NB4 (cell line): ENCODE measurements at regions not wholly inside any gene's neighbourhood (a gene's known extent, or its start where the extent isn't known, plus 50 kb on each side); places are given as distances from the start of the nearest gene placed in this dataset.

Source experiments
- DNase-seq: peaks from one replicate; pipeline ENCODE4 v3.0.0; 2010; ENCODE audit warnings: low read depth
- H3K4me3 ChIP-seq: one replicate; pipeline ENCODE4 v1.5.1; 2011; ENCODE audit warnings: mild to moderate bottlenecking, low read depth, low read length, moderate library complexity
- MYC ChIP-seq: IDR thresholded peaks from 2 replicates; pipeline ENCODE4 v1.6.1; 2011; ENCODE audit warnings: low read depth, low read length
- POLR2A ChIP-seq: IDR thresholded peaks from 2 replicates; pipeline ENCODE4 v1.6.1; 2011; ENCODE audit warnings: mild to moderate bottlenecking; ENCODE audit not compliant: insufficient read length; ENCODE audit errors: extremely low read depth
- TF ChIP-seq, protein P1 (sequence below): IDR thresholded peaks from one replicate; pipeline ENCODE4 v1.5.1; 2012; ENCODE audit warnings: low read depth, low read length
- TF ChIP-seq, protein P2 (sequence below): IDR thresholded peaks from 2 replicates; pipeline ENCODE4 v1.6.1; 2011; ENCODE audit warnings: low read depth, low read length

DNA sequence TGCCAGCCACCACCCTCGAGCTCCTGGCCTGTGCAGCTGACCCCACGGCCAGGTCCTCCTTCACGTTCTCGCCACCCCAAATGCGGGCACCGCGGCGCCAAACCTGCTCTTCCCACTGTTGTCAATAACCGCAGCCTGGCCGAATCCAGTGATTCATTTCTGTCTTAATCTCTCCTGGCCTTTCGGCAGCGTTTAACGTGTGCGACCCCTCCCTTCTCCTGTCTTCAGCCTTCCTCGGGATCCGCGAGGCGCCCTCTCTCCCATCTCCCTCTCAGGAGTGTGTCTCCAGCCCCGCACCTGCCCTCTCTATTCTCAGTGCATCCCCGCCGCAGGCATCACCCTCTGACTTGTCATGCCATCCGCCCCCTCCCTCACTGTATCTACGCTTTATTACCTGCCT is 91.4 kb downstream of the THBS2 start:
- no peak overlapping the region for H3K4me3 ChIP-seq
- TF ChIP-seq, protein P1, sequence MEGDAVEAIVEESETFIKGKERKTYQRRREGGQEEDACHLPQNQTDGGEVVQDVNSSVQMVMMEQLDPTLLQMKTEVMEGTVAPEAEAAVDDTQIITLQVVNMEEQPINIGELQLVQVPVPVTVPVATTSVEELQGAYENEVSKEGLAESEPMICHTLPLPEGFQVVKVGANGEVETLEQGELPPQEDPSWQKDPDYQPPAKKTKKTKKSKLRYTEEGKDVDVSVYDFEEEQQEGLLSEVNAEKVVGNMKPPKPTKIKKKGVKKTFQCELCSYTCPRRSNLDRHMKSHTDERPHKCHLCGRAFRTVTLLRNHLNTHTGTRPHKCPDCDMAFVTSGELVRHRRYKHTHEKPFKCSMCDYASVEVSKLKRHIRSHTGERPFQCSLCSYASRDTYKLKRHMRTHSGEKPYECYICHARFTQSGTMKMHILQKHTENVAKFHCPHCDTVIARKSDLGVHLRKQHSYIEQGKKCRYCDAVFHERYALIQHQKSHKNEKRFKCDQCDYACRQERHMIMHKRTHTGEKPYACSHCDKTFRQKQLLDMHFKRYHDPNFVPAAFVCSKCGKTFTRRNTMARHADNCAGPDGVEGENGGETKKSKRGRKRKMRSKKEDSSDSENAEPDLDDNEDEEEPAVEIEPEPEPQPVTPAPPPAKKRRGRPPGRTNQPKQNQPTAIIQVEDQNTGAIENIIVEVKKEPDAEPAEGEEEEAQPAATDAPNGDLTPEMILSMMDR = no peak
- TF ChIP-seq, protein P2, sequence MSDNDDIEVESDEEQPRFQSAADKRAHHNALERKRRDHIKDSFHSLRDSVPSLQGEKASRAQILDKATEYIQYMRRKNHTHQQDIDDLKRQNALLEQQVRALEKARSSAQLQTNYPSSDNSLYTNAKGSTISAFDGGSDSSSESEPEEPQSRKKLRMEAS = no peak
- TF ChIP-seq MYC = no peak
- TF ChIP-seq POLR2A = no peak
- no peak for DNase-seq

DNA sequence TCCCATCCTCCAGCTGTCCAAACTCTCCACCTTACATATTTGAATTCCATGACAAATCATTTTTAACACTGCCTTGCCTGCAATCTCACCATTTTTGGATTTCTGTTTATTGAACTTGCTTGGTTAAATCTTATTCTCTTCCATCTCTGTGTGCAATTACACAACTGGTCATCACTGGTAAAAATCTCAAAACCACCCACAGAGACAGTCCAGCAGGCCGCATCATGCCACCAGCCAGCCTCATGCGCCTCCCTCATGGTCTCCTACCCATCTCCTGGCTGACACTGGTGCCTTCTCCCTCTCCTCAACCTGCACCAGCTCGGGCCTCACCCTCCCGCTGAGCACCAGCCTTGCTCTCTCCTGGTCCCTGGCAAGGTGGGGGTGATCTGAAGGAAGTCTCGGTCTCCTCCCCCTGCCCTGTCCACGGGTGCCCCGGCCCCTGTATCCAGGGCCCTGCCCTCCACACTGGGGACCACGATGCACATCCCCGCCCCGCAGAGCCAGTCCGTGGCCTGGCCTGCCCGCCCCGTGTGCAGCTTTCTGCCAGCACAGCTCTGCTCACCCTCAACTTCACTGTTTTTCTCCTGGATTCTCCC is 92.0 kb downstream of the THBS2 start:
- DNase-seq = no peak
- TF ChIP-seq MYC (no peak), POLR2A (no peak)
- TF ChIP-seq, protein P2 = no peak
- TF ChIP-seq, protein P1 = no peak
- H3K4me3 ChIP-seq = no peak overlapping the region

DNA sequence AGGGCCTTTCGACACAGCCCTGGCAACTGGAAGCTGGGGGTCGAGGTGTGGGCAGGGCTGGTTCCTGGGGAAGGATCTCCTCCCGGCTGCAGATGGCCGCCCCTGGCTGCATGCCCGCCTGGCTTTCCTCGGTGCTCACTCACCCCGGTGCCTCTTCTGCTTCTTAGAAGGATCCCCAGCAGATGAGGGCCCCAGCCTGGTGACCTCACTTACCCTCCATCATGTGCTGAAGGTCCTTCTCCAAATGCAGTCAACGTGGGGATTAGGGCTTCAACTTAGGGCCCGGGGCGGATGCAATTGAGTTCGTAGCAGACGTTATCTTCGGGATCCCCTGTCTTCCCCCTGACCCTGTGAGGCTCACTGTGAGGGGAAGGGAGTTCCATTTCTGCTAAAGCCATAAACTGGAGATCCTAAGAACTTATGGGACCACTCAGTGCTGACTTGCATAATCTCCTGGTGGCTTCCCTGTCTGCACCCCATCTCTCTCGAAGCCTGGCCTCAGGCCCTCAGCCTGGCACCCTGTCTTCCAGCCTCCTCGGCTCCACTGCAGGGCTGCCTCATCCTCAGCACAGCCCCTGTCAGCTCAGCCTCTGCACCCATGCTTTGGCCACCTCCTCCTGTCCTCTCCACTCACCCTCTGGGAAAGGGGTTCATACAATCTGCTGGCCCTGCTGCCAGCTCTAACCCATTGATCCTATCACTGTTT is 92.6 kb downstream of the THBS2 start:
- TF ChIP-seq, protein P1 = no peak
- no peak for TF ChIP-seq POLR2A
- TF ChIP-seq MYC = no peak
- TF ChIP-seq, protein P2 = no peak
- no peak overlapping the region for H3K4me3 ChIP-seq
- no peak for DNase-seq

DNA sequence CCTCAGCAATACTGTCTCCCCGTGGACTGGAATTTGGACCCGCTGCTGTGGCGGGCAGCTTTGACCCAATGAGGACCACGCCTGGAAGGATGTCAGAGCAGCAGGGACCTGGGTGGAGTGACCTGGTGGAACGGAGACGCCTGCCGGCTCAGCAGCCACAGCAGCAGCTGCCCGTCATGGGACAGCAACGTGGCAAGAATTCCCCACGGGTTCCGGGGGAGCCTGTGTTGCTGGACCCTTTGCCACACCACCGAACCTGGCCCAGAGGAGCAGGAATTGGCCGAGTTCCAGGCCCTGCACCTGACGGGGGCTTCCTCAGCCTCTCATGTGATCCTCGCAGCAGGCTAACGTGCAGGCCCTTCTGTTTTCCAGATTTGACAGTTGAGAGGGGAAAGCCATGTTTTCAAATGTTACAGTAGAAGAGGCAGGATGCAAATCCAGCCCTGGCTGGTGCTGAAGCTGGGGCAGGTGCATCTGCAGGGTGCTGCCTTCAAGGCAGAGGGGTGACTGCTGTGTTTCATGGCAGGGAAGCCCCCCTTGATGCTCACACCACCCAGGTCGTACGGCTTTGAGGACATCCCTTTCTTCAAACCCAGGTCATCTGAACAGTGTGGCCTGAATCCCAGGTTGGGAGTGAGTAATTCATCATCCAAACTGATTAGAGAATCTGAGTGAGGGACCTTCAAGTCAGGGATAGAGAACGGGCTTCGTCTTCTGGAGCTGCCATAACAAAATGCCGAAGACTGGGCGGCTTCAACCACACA is 93.4 kb downstream of the THBS2 start:
- DNase-seq = no peak
- TF ChIP-seq, protein P1 = no peak
- TF ChIP-seq MYC = no peak
- TF ChIP-seq, protein P2 = no peak
- H3K4me3 ChIP-seq = no peak overlapping the region

DNA sequence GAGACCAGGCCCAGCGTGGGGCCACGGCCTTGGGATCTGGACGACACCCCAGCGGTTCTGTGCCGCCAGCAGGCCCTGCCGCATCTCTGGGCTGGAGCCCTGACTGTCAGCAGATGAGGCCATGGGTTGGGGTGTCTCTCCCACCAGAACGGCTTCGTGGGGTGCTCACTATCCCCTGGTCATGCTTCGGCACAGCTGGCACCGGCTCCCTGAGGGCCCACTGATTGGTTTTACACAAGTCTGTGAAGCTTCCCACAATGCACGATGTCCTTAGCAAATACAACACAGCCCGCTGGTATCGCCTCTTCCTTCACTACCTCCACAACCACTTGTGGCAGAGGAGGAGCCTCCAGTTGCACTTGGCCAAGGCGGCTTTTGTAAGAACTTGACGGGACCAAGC is 94.3 kb downstream of the THBS2 start:
- TF ChIP-seq POLR2A (no peak), MYC (no peak)
- TF ChIP-seq, protein P2 = no peak
- TF ChIP-seq, protein P1 = no peak

More for the DNA sequence above, 94.3 kb downstream of the THBS2 start:
- no peak overlapping the region for H3K4me3 ChIP-seq
- DNase-seq = no peak
